CD14-positive monocyte (primary cell): ENCODE measurements at regions not wholly inside any gene's neighbourhood (a gene's known extent, or its start where the extent isn't known, plus 50 kb on each side); places are given as distances from the start of the nearest gene placed in this dataset.

Experiments
- DNase-seq, 3 donors: peaks; one replicate each; pipeline ENCODE4 v3.0.0-alpha.2; 2011 to 2022
- H2AFZ ChIP-seq: 2 replicates; pipeline ENCODE4 v1.6.0; 2012; ENCODE audit warnings: mild to moderate bottlenecking, low read depth, low read length, inconsistent platforms; ENCODE audit not compliant: insufficient read depth, poor library complexity, severe bottlenecking
- H3K27ac ChIP-seq, 2 donors: 1 replicate in 1 of 2; 2 replicates in 1 of 2; pipeline ENCODE4 v1.5.1; 2012 to 2013; ENCODE audit warnings: low read length in 2 of 2, control low read depth in 1 of 2, inconsistent platforms in 1 of 2, low read depth in 1 of 2, mild to moderate bottlenecking in 1 of 2
- H3K27me3 ChIP-seq, 2 donors: one replicate each; pipeline versions ENCODE4 v1.6.0 to v1.6.1; 2011 to 2013; ENCODE audit warnings: low read length in 2 of 2; ENCODE audit not compliant: control insufficient read depth in 2 of 2, insufficient read depth in 2 of 2
- H3K36me3 ChIP-seq, 2 donors: replicated peaks in 1 of 2; 1 replicate in 1 of 2; 2 replicates in 1 of 2; pipeline versions ENCODE4 v1.5.1 to v1.6.1; 2012 to 2013; ENCODE audit warnings: low read length in 2 of 2, control low read depth in 1 of 2, inconsistent platforms in 1 of 2, mild to moderate bottlenecking in 1 of 2; ENCODE audit not compliant: insufficient read depth in 2 of 2, control insufficient read depth in 1 of 2
- H3K4me1 ChIP-seq, 2 donors: 1 replicate in 1 of 2; 2 replicates in 1 of 2; pipeline versions ENCODE4 v1.5.1 to v1.6.1; 2012 to 2013; ENCODE audit warnings: low read length in 2 of 2, control low read depth in 1 of 2, inconsistent platforms in 1 of 2, mild to moderate bottlenecking in 1 of 2, moderate library complexity in 1 of 2; ENCODE audit not compliant: insufficient read depth in 2 of 2, control insufficient read depth in 1 of 2
- H3K4me2 ChIP-seq: replicated peaks from 2 replicates; pipeline ENCODE3; 2012; ENCODE audit warnings: low read length, moderate library complexity, mild to moderate bottlenecking; ENCODE audit not compliant: poor library complexity, severe bottlenecking; ENCODE audit errors: extremely low read depth
- H3K4me3 ChIP-seq, 3 experiments: fragments of 200-600 bp in 1 of 3; sonication (generic) in 1 of 3; replicated peaks in 1 of 3; 1 replicate in 2 of 3; 2 replicates in 1 of 3; pipeline ENCODE4 v1.5.1; 2011 to 2013; ENCODE audit warnings: low read length in 3 of 3, mild to moderate bottlenecking in 3 of 3, control low read depth in 2 of 3, low read depth in 2 of 3, inconsistent platforms in 1 of 3, moderate library complexity in 1 of 3
- H3K79me2 ChIP-seq: 2 replicates; pipeline ENCODE4 v1.6.0; 2012; ENCODE audit warnings: mild to moderate bottlenecking, control low read depth, inconsistent platforms, low read length, moderate library complexity; ENCODE audit not compliant: insufficient read depth
- H3K9ac ChIP-seq: 2 replicates; pipeline ENCODE4 v1.6.0; 2017; ENCODE audit warnings: low read length, mild to moderate bottlenecking; ENCODE audit not compliant: insufficient read depth, poor library complexity, severe bottlenecking
- H3K9me3 ChIP-seq, 2 donors: replicated peaks in 1 of 2; 1 replicate in 1 of 2; 2 replicates in 1 of 2; pipeline versions ENCODE4 v1.5.1 to v1.6.1; 2012 to 2013; ENCODE audit warnings: low read length in 2 of 2, control low read depth in 1 of 2; ENCODE audit not compliant: control insufficient read depth in 1 of 2, insufficient read depth in 1 of 2
- H4K20me1 ChIP-seq: 2 replicates; pipeline ENCODE4 v1.6.0; 2012; ENCODE audit warnings: mild to moderate bottlenecking, low read length, control low read depth, moderate library complexity; ENCODE audit not compliant: insufficient read depth
- H3K27ac Mint-ChIP-seq, 7 donors: one replicate each; pipeline ENCODE4 v1.8.0; 2020; ENCODE audit warnings: mild to moderate bottlenecking in 7 of 7, mixed read lengths in 7 of 7, moderate library complexity in 6 of 7, inconsistent platforms in 2 of 7
- H3K27me3 Mint-ChIP-seq, 3 donors: one replicate each; pipeline ENCODE4 v1.8.0; 2021 to 2022; ENCODE audit warnings: low read depth in 3 of 3, mild to moderate bottlenecking in 3 of 3, mixed read lengths in 3 of 3, moderate library complexity in 3 of 3, inconsistent platforms in 1 of 3
- H3K36me3 Mint-ChIP-seq, 2 donors: one replicate each; pipeline ENCODE4 v1.8.0; 2020; ENCODE audit warnings: mixed read lengths in 2 of 2, inconsistent platforms in 1 of 2, mild to moderate bottlenecking in 1 of 2
- H3K4me1 Mint-ChIP-seq: one replicate; pipeline ENCODE4 v1.8.0; 2020; ENCODE audit warnings: mild to moderate bottlenecking, mixed read lengths
- H3K4me3 Mint-ChIP-seq, 2 donors: one replicate each; pipeline ENCODE4 v1.8.0; 2020; ENCODE audit warnings: mild to moderate bottlenecking in 2 of 2, mixed read lengths in 2 of 2, moderate library complexity in 1 of 2
- H3K9me3 Mint-ChIP-seq, 7 donors: one replicate each; pipeline ENCODE4 v1.8.0; 2020 to 2022; ENCODE audit warnings: mixed read lengths in 7 of 7, mild to moderate bottlenecking in 6 of 7, moderate library complexity in 6 of 7, inconsistent platforms in 2 of 7
- CTCF ChIP-seq: fragments of 200-600 bp; IDR thresholded peaks from one replicate; pipeline ENCODE4 v1.8.0; 2022; ENCODE audit warnings: antibody characterized with exemption, mild to moderate bottlenecking
- intact Hi-C, 2 donors: fragments of 100-400 bp; cut with micrococcal nuclease; formaldehyde crosslinking; loops; one replicate each; pipeline versions ENCODE4 v1.15.0 to v1.15.1; 2023

- Histone ChIP-seq H2AFZ (no peak overlapping the region), H3K4me3 (no peak overlapping the region)
- no peak overlapping the region for H3K4me3 Mint-ChIP-seq
Measured at GRCh38 chr13:64866331-64866730, 2363.8 kb downstream of the PCDH9 start.

GRCh38 chr13:64855506-64855905 is 2374.6 kb downstream of the PCDH9 start:
- Histone ChIP-seq H3K27me3 (no peaks in the 10 kb centered on the region), H3K4me1 (no peaks in the 10 kb centered on the region), H3K4me3 (no peak overlapping the region), H3K36me3 (no peaks in the 10 kb centered on the region), H3K9ac (no peak overlapping the region), H3K9me3 (peaks cover 0 to 2% of the 10 kb centered on the region in 2 donors), H2AFZ (no peak overlapping the region), H3K27ac (no peak overlapping the region), H3K79me2 (no peaks in the 10 kb centered on the region), H4K20me1 (no peaks in the 10 kb centered on the region), H3K4me2 (no peak overlapping the region)
- Mint-ChIP-seq H3K4me3 (no peak overlapping the region), H3K27ac (no peak overlapping the region), H3K27me3 (no peaks in the 10 kb centered on the region), H3K36me3 (no peaks in the 10 kb centered on the region), H3K4me1 (no peaks in the 10 kb centered on the region), H3K9me3 (peaks cover 0 to 9% (median 2%) of the 10 kb centered on the region in 7 donors)
- no peak for TF ChIP-seq CTCF
- DNase-seq, result no peak
- intact Hi-C loops, result no loop called here

More at GRCh38 chr13:64866331-64866730, 2363.8 kb downstream of the PCDH9 start:
- H3K4me1 ChIP-seq, result no peaks in the 10 kb centered on the region
- H3K36me3 Mint-ChIP-seq, result no peaks in the 10 kb centered on the region
- peaks cover 1 to 4% of the 10 kb centered on the region in 2 donors for H3K9me3 ChIP-seq
- no peak overlapping the region for H3K4me2 ChIP-seq
- DNase-seq, result no peak
- no peak overlapping the region for H3K27ac ChIP-seq
- no peaks in the 10 kb centered on the region for H3K36me3 ChIP-seq
- no peaks in the 10 kb centered on the region for H3K79me2 ChIP-seq
- no peak for TF ChIP-seq CTCF
- H3K27ac Mint-ChIP-seq, result no peak overlapping the region
- H3K27me3 Mint-ChIP-seq, result no peaks in the 10 kb centered on the region
- no peaks in the 10 kb centered on the region for H3K27me3 ChIP-seq
- no peak overlapping the region for H3K9ac ChIP-seq
- peaks cover 3 to 15% (median 4%) of the 10 kb centered on the region in 7 donors for H3K9me3 Mint-ChIP-seq
- no peaks in the 10 kb centered on the region for H3K4me1 Mint-ChIP-seq
- no peaks in the 10 kb centered on the region for H4K20me1 ChIP-seq
- intact Hi-C loops, result no loop called here
